Esophagus squamous epithelium (tissue), 4 donors: ENCODE measurements at regions not wholly inside any gene's neighbourhood (a gene's known extent, or its start where the extent isn't known, plus 50 kb on each side); places are given as distances from the start of the nearest gene placed in this dataset.

Experiments
- CTCF ChIP-seq, 6 experiments: fragments of 450-650 bp in 4 of 6; fragments of 200-600 bp in 2 of 6; sonication (generic) in 2 of 6; IDR thresholded peaks; one replicate each; pipeline ENCODE4 v1.5.1; 2016 to 2019; ENCODE audit warnings: antibody characterized with exemption in 6 of 6, mild to moderate bottlenecking in 4 of 6, moderate library complexity in 4 of 6
- POLR2A ChIP-seq, 4 donors: fragments of 450-650 bp; IDR thresholded peaks; one replicate each; pipeline ENCODE4 v1.6.1; 2017; ENCODE audit warnings: antibody characterized with exemption in 4 of 4, mild to moderate bottlenecking in 4 of 4, moderate library complexity in 3 of 4

GRCh38 chr14:97594306-97594705 is 797.1 kb downstream of the VRK1 start:
- TF ChIP-seq POLR2A (IDR thresholded peaks at IDR 0.05) (no peak), CTCF (IDR thresholded peaks at IDR 0.05) (no peak)
